ENCODE measurements at regions not wholly inside any gene's neighbourhood (a gene's known extent, or its start where the extent isn't known, plus 50 kb on each side); places are given as distances from the start of the nearest gene placed in this dataset.
"Not testable (repeated sequence)": the region's sequence is repeated elsewhere in the genome, so short reads cannot be mapped to it uniquely, and the experiment has no call there.

GRCh38 chr2:88930659-88931058 is 239.2 kb downstream of the RPIA start:
- DNase-seq, result no peak

DNA sequence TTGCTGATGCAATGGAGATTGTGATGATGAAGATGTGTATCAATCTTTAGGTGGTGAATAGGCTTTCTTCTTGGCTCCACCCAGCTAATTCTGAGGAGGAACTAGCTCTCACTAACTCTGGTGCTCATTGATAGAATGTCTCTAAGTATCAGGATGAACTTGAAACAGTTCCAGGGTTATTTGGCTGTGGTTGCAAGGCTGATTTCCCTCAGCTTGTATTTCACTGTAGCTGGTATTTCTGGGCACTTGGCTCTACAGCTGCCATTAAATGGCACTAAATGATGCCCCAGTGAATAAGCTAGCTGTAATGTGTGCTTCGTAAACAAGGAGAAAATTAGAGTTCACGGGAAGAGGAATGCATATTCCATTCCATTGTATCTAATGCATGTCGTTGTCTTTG is 241.2 kb downstream of the RPIA start:
- no peak for DNase-seq

DNA sequence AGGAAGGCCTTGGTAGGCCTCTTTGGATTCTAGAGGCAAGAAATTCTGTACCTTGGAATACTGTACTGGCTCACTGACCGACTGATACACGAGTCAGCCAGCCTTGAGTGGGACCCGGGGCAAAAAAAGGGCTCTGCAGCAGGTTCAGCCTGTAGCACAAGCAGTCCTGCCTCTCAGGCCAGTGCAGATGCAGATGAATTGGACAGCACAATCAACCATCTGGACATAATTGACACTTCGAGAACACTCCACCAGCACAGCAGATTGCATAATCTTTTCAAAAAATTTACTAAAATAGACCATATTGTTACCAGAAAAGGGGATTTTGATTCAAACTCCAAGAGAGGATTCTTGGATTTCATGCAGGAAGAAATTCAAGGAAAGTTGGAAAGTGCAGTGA is 241.6 kb downstream of the RPIA start:
- DNase-seq, result no peak

GRCh38 chr2:88933980-88934379 is 242.5 kb downstream of the RPIA start:
- DNase-seq, result no peak

DNA sequence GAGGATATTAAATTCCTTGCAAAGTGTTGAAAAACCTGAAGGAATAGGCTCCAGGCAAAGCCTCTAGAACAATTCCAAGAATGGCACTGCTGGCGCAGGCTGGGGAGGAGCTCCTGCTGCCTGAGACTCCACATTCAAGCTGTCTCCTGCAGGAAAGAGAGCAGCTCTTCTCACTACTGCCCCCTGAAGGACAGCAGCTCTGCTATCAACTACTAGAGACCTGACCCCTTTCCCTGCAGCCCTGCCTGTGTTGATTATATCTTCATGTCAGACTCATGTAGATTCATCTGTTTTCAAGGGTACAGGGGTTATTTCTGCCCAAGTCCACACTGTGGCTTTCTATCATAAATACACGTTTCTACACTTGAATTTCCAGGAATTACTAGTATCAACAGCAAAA is 249.7 kb downstream of the RPIA start:
- DNase-seq, result not testable (repeated sequence)

DNA sequence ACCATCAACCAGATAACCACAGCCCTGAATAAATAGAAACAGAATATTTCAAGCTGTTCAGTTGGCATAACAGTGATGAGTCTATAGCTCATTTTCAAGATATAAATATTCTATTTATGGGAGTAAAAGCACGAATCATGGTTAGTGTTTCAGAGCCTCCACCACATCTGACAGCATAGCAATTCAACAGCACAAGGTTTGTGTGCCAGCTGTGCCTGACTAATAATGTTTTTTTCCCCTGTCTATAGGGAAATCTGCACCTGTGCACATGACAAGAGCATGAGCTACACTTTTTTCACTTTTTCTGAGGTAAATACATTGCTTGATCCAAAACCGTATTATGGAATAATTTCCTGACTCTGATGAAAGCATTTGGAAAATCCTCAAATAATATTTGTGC is 251.3 kb downstream of the RPIA start:
- no peak for DNase-seq

DNA sequence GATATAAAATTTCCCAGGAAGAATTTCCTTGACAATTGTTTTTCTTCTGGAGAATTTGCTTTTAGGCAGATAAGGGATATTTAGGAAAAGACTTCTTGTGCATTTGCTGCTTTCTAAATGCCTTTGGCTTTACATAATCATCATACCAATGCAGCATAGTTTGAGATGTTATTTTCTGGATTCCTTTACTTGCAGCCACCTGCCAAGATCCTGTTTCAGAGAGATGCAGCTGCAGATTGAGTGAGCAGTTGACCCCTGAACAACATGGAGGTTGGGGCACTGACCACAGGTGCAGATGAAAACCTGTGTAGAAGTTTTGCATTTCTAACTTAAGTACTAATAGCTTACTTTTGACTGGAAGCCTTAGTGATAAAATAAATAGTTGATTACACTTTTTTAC is 257.9 kb downstream of the RPIA start:
- no peak for DNase-seq

- DNase-seq, result no peak
Observed at GRCh38 chr2:88950010-88950409, 258.5 kb downstream of the RPIA start.

GRCh38 chr2:88955607-88956006 is 264.1 kb downstream of the RPIA start:
- DNase-seq, result no peak

DNA sequence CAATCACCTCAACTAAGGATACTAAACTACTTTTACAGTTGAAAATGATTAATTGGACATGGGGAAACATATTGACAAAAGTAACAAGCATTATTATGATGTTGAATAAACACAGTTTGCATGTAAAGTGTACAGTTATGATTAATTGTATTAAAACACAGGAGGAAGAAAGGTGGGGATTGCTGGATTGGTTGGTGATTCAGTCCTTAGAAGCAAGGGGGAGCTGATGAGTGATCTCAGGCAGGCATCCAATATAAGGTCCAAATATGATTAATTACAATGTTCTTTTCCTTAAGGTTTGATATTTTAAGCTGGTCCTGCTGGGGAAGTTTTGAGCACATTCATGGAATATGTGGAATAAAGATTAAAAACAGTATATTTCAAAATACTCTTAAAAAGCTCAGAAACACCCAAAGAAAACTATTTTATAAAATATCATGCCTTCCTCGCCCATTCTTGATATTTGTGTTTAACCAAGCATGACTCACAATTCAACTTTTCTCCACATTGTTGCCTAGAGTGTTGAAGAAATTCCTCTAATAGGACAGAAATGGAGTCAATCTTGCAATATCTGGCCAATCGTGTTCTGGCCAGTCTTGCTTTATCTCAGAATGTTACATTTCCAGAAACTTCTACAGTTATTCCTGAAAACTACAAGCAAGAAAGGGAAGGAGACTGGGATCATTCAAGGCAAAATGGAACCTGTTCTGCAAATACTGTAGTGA is 268.2 kb downstream of the RPIA start:
- DNase-seq, result no peak

DNA sequence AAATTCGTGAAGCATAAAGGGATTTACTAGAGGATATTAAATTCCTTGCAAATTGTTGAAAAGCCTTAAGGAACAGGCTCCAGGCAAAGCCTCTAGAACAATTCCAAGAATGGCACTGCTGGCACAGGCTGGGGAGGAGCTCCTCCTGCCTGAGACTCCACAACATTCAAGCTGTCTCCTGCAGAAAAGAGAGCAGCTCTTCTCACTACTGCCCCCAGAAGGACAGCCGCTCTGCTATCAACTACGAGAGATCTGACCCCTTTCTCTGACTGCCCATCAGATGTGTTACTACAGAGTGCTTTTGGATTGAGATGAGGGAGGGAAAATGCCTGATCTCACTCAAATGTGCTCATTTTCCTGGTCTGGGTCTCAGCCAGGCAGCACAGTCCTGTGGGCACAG is 269.9 kb downstream of the RPIA start:
- not testable (repeated sequence) for DNase-seq

DNA sequence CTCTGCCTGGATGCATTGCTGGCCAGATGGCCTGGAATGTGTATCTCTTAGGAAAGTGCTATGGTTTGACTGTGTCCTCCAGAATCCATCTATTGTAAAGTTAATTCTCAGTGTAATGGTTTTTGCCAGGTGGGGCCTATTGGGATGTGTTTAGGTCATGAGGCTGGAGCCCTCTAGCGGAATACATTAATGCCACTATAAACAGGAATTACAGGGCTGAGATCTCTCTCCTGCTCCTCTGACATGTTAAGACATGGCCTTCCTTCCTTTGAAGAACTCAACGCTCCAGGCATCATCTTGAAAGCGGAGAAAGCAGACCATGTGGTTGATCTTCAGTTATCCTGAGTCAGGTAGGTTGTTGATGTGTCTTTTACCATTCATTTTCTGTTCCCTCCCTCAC is 276.4 kb downstream of the RPIA start:
- DNase-seq, result no peak

DNA sequence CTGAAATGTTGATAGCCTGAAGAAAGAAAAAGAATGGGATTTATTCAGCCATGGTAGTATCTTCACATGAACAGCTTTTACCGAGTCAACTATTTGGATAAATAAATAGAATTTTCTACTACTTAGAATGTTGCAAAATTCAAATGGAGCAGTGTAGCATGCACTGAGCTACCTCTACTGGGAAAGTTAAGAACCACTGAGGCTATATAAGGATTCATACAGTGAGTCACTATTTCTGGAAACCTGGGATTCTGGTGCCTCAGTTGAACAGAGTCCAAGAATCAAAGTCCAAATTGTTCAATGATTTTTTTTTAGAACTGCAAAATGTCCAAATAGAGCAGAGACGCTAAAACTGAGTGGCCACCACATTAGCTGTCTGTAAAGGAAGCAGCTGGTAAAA is 286.5 kb downstream of the RPIA start:
- DNase-seq, result not testable (repeated sequence)

GRCh38 chr2:88978446-88978845 is 287.0 kb downstream of the RPIA start:
- DNase-seq, result not testable (repeated sequence)

DNA sequence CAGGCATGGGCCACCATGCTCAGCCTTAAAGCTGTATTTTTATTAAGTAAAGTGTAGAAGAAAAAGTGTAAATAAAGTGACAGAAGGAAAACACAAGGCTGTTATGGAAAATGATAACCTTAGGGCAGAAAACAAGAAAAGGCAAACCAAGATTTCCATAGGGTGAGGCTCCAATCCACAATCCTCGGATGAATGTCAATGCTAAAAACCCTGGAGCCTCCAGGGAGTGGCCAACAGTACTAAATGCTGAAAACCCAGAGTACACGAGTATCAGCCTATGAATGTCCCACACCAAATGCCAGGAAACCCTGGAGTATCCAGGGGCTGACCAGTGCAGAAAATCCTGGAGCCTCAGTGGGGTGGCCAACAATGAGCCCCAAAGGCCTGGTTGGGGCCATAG is 292.6 kb downstream of the RPIA start:
- DNase-seq, result not testable (repeated sequence)

DNA sequence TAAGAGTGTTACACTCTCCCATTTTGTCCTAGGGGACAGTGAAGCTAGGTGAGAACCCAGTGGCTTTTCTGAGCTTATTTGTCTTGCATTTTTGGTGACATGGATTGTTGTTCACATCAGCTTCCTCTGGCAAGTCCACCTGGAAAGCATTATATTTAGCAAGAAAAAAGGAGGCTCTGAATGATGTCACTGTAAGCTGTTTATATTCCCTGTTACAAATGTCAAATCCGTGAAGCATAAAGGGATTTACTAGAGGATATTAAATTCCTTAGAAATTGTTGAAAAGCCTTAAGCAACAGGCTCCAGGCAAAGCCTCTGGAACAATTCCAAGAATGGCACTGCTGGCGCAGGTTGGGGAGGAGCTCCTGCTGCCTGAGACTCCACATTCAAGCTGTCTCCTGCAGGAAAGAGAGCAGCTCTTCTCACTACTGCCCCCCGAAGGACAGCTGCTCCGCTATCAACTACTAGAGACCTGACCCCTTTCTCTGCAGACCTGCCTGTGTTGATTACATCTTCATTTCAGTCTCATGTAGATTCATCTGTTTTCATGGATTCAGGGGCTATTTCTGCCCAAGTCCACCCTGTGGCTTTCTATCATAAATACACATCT is 295.4 kb downstream of the RPIA start:
- not testable (repeated sequence) for DNase-seq

DNA sequence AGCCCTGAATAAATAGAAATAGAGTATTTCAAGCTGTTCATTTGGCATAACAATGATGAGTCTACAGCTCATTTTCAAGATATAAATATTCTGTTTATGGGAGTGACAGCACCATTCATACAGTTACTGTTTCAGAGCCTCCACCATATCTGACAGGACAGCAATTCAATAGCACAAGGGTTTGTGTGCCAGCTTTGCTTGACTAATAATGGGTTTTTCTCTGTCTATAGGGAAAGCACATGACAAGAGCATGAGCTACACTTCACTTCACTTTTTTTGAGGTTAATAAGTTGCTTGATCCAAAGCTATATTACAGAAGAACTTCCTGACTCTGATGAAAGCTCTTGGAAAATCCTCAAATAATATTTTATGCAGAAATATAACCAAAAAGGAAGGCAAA is 297.1 kb downstream of the RPIA start:
- not testable (repeated sequence) for DNase-seq

- DNase-seq, result not testable (repeated sequence)
Observed at GRCh38 chr2:88992819-88993218, 301.3 kb downstream of the RPIA start.

DNA sequence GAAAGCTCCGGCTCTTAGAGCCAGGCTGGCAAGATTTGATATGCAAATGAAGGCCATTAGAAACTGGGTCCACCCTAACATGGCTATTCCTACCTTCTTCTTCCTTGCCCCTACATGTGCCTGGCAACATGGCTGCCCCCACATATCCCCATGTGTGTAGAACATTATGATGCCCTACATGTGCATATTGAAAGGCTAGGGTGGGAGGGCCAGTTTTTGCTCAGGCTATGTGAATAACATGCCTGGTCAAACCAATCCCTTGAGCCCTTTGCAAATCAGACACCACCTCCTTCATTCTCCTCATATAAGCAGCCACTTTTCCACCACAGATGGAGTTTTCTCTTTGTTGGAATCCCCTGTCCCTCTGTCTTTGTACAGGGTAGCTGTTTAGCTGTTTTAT is 303.4 kb downstream of the RPIA start:
- not testable (repeated sequence) for DNase-seq

DNA sequence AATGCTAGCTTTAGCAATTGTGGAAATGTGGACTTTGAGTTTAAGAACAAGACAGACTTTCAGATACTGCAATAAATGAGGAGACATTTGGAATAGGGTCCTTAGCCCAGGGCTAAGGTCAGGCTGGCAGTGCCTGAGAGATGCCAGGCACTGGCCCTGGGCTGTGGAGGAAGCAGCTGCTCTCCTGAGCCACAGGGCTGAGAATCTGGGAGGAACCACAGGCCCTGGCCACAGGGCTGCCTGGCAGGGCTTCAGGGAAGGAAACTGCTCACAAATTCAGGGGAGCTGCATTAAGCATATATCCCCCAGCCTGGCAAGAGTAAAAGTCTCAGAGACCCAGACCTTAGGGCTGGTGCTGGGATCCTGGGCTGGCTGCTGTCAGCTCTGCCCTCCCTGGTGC is 305.1 kb downstream of the RPIA start:
- not testable (repeated sequence) for DNase-seq

DNA sequence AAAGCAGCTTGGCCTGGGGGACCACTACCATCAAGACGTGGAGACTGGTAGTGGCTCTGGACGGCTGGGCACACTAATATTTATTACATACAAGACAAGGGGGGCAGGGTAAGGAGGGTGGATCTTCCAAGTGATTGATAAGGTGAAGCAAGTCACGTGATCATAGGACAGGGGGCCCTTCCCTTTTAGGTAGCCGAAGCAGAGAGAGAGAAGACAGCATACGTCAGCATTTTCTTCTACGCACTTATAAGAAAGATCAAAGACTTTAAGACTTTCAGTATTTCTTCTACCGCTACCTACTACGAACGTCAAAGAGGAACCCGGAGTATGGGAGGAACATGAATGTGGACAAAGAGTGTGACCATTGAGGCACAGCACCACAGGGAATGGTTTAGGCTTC is 307.9 kb downstream of the RPIA start:
- no peak for DNase-seq

- no peak for DNase-seq
Observed at GRCh38 chr2:89000235-89000634, 308.8 kb downstream of the RPIA start.

DNA sequence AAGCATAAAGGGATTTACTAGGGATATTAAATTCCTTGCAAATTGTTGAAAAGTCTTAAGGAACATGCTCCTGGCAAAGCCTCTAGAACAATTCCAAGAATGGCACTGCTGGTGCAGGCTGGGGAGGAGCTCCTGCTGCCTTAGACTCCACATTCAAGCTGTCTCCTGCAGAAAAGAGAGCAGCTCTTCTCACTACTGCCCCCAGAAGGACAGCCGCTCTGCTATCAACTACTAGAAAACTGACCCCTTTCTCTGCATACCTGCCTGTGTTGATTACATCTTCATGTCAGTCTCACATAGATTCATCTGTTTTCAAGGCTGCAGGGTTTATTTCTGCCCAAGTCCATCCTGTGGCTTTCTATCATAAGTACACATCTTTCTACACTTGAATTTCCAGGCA is 312.8 kb downstream of the RPIA start:
- DNase-seq, result not testable (repeated sequence)

DNA sequence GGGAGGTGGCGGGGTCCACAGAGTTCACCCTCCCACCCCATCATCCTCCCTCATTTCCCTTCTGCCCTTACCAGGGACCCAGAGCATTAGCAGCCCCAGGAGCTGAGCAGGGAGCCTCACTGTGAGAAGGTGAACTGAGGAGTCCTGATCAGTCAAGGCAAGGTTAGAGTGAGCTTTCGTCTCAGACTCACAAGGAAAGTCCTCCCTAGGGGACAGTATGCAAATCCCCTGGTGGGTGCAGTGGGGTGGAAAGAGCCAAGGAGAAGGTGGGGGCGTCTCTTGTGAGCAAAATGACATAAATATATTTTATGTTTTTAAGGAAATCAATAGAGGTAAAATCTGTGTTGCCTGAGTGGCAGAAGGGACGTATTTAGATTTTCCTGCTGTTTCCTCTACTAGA is 329.1 kb downstream of the RPIA start:
- not testable (repeated sequence) for DNase-seq

GRCh38 chr2:89026296-89026695 is 334.8 kb downstream of the RPIA start:
- DNase-seq, result not testable (repeated sequence)

Measured in activated naive CD4-positive, alpha-beta T cell treated with anti-CD3 and anti-CD28 coated beads, Interleukin-2, amount 50 U/mL, for 16 hours (primary cell).